C4-2B (cell line): ENCODE measurements at regions not wholly inside any gene's neighbourhood (a gene's known extent, or its start where the extent isn't known, plus 50 kb on each side); places are given as distances from the start of the nearest gene placed in this dataset.

Source experiments
- CTCF ChIP-seq: fragments of 450-650 bp; conservative IDR thresholded peaks from 2 replicates; pipeline ENCODE4 v1.5.1; 2017; ENCODE audit warnings: mild to moderate bottlenecking
- ZFX ChIP-seq: fragments of 450-650 bp; IDR thresholded peaks from 2 replicates; pipeline ENCODE4 v1.6.1; 2017

DNA sequence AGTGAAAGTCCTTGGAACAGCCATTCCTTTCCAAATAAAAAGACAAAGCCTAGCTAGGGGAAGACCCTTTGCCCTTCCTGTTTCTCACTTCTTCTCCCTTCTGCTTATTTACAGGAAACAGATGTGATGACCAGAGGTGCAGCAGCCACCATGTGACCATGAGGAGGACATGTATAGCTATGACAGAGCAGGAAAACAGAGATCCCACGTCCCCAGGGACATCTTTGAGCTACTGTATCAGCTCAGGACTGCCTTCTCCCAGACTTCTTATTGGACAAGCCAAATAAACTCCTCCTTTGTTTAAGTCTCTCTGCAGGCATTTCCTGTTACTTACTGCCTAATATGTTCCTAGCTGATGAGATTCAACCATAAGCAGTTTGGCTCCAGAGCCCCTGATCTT is 133.1 kb upstream of the MLN start:
- no peak for TF ChIP-seq CTCF
- TF ChIP-seq ZFX, result no peak
